NCI-H1930 (cell line): ENCODE measurements at regions not wholly inside any gene's neighbourhood (a gene's known extent, or its start where the extent isn't known, plus 50 kb on each side); places are given as distances from the start of the nearest gene placed in this dataset.
"Not testable (repeated sequence)": the region's sequence is repeated elsewhere in the genome, so short reads cannot be mapped to it uniquely, and the experiment has no call there.

Source experiments
- DNase-seq, 2 experiments: peaks; one replicate each; lab custom pipeline; 2025; lab: John Stamatoyannopoulos, UW

GRCh38 chr3:10109-10996, 186.2 kb upstream of the CHL1 start:
- not testable (repeated sequence) for DNase-seq

- no peak for DNase-seq
Observed at GRCh38 chr3:11734-12133, 184.8 kb upstream of the CHL1 start.

GRCh38 chr3:14652-15051, 181.9 kb upstream of the CHL1 start:
- no peak for DNase-seq

DNA sequence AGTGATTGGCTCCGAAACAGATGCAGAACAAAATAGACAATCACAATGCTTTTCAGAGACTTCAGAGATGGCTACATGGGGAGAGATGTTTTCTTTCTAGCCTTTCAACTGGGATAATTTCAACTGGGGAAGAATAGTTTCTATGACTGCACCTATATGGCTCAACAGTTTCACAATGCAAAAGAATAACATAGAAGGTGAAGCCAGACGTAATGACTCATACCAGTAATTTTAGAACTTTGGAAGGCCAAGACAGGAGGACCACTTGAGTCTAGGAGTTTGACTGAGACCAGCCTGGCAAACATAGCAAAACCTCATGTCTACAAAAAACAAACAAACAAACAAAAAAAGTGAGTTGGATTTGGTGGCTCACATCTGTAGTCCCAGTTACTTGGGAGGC, 180.2 kb upstream of the CHL1 start:
- DNase-seq: no peak

DNA sequence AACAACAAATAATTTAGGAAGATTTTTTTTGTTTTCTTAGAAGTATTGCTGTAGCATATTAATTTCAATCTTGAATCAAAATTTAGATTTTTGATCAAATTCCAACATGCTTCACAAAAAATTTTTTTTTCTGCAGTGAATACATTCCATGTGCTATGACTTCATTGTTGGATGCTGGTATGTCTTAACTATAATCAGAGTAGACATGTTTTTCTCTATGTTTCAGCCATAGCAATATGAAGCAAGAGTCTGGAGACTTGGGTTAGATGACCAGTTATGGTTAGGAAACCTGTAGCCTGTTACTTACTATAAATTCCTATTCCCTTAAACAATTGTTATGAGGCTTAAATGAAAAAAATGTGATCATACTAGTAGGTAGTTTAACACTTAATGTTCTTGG, 176.1 kb upstream of the CHL1 start:
- no peak for DNase-seq

DNA sequence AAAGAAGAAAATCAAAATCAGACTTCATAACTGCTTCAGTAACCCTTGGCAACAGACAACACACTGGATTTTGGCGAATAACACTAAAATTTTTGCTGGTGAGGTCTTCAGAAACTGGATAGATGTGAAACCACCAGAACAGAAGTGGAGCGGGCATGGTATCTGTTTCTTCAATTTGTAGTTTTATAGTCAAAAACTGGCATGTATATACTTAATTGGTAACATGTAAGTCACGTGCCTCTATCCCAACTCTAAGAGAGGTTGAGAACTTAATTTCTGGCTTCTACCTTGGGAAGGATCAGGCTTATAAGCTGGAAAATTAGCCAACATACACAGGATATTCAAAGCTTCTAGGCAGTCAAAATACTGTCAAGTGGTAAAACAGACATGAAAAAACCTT, 172.6 kb upstream of the CHL1 start:
- no peak for DNase-seq

GRCh38 chr3:25056-25455, 171.5 kb upstream of the CHL1 start:
- DNase-seq: no peak

- DNase-seq: not testable (repeated sequence)
Observed at GRCh38 chr3:35985-36384, 160.6 kb upstream of the CHL1 start.

DNA sequence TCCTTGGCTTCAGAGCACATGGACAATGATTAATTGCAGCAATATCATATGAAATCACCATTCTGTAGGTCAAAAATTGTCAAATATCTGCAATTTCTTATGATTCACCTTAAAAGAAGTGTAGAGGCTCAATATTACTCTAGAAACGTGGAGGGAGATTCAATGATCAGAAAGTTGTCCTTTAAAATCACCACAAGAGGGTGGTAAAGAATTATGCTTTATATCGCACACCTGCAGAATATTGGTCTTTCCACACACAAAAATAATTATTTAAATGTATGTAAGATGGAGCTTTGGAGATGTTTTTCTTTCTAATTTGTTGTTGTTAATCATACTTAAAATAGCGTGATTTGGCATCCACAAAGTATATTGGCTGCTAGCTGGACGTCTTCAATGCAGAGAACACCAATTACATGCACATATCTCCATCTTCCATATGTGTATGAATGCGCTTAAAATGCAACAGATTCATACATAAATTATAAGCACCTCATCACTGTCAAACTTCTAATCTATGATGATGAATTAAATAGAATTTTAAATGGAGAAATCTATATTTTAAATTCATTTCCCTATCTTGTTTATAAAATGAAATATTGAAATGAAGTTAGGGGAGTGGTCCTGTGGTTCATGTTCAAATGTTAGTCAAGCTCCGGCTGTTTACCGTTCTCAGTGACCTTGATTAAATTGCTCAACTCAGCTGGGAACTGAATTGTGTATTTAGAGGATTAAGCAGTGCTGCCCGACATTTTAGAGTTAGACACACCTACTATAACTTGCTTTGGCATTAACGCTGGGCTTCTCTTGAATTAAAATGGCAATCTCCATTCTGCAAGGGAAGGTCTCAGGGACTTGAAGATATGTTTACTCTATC, 153.5 kb upstream of the CHL1 start:
- not testable (repeated sequence) for DNase-seq

- no peak for DNase-seq
Observed at GRCh38 chr3:44028-44676, 152.4 kb upstream of the CHL1 start.

GRCh38 chr3:44941-45340, 151.6 kb upstream of the CHL1 start:
- DNase-seq: not testable (repeated sequence)

- no peak for DNase-seq
Observed at GRCh38 chr3:46576-46975, 150.0 kb upstream of the CHL1 start.

GRCh38 chr3:53441-53840, 143.1 kb upstream of the CHL1 start:
- peak; percentile 87 to 89 for DNase-seq

DNA sequence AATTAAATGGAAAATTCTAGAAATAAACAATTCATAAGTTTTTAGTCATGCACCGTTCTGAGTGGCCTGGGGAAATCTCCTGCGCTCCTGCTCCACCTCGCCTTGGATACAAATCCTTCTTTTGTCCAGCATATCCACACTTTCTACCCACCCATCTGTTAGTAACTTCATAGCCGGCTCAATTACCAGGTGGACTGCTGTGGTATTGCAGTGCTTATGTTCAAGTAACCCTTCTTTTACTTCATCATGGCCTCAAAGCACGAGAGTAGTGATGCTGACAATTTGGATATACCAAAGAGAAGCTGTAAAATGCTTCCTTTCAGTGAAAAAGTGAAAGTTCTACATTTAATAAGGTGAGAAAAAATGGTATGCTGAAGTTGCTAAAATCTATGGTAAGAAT, 142.3 kb upstream of the CHL1 start:
- peak; percentile 20 to 23 for DNase-seq

DNA sequence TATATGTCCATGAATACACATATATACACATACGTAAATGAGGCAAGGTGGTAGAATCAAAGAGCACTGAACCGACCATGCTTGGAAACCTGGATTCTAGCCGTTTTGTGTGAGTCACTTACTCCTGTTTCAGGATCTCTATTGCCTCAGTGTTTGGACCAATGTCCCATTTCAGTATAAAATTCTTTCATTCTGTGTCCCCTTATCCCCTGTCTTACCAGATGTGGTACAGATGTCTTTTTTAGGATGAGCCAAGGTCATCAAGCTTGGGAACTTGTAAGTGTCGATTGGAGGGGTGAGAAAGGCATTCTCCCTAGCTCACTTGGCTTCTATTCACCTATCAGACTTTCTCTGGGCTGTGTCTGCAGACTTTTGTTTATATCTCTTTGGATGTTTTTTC, 139.9 kb upstream of the CHL1 start:
- DNase-seq: no peak

GRCh38 chr3:59854-60253, 136.7 kb upstream of the CHL1 start:
- no peak for DNase-seq

GRCh38 chr3:63095-63765, 133.3 kb upstream of the CHL1 start:
- DNase-seq: peak in 1 of 2 experiments; percentile 60

DNA sequence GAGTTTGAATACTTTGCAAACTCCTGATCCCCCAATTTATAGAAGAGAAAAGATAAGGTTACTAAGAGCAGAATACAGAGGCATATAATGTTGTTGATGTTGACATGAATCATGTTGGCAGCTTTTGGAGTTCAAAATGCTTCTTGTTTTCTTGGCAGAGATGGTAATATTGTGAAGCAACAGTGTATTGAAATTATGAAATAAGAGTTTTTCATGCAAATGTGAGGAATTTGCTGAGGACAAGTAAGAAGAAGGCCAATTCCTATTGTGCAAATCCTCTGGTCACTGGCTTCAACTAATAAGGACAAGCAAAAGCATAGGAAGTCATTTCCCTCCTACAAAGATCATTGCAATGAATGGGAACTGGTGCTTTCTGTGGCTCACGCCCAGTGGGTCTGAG, 126.9 kb upstream of the CHL1 start:
- DNase-seq: no peak

GRCh38 chr3:72776-73175, 123.8 kb upstream of the CHL1 start:
- no peak for DNase-seq

GRCh38 chr3:73271-73670, 123.3 kb upstream of the CHL1 start:
- no peak for DNase-seq

- DNase-seq: no peak
Observed at GRCh38 chr3:74676-75243, 121.8 kb upstream of the CHL1 start.

- DNase-seq: no peak
Observed at GRCh38 chr3:75260-75659, 121.3 kb upstream of the CHL1 start.
